ENCODE measurements at regions not wholly inside any gene's neighbourhood (a gene's known extent, or its start where the extent isn't known, plus 50 kb on each side); places are given as distances from the start of the nearest gene placed in this dataset.

- H3K27ac Mint-ChIP-seq = no peak overlapping the region
- no peak overlapping the region for H3K4me3 Mint-ChIP-seq
- no peaks in the 10 kb centered on the region for H3K27me3 Mint-ChIP-seq (ENCODE audit: low read depth)
- H3K36me3 Mint-ChIP-seq = no peaks in the 10 kb centered on the region
- DNase-seq (ENCODE audit: low spot score in 2 of 2, unreplicated experiment in 2 of 2) = no peak
- no peak for TF ChIP-seq CTCF (IDR thresholded peaks at IDR 0.05; ENCODE audit: unreplicated experiment)
- H3K9me3 Mint-ChIP-seq = no peaks in the 10 kb centered on the region
- H3K4me1 Mint-ChIP-seq = peaks cover 32% of the 10 kb centered on the region
Observed at GRCh38 chr3:193983846-193984818, 151.8 kb upstream of the HES1 start.

GRCh38 chr3:193984876-193985275, 151.1 kb upstream of the HES1 start:
- no peak for DNase-seq (ENCODE audit: low spot score in 2 of 2, unreplicated experiment in 2 of 2)
- no peaks in the 10 kb centered on the region for H3K36me3 Mint-ChIP-seq
- no peak overlapping the region for H3K27ac Mint-ChIP-seq
- no peaks in the 10 kb centered on the region for H3K27me3 Mint-ChIP-seq (ENCODE audit: low read depth)
- no peak overlapping the region for H3K4me3 Mint-ChIP-seq
- peaks cover 30% of the 10 kb centered on the region for H3K4me1 Mint-ChIP-seq
- H3K9me3 Mint-ChIP-seq = peaks cover 7% of the 10 kb centered on the region
- TF ChIP-seq CTCF (IDR thresholded peaks at IDR 0.05; ENCODE audit: unreplicated experiment) = no peak

- H3K27me3 Mint-ChIP-seq (ENCODE audit: low read depth) = no peaks in the 10 kb centered on the region
- H3K27ac Mint-ChIP-seq = no peak overlapping the region
- H3K9me3 Mint-ChIP-seq = peaks cover 8% of the 10 kb centered on the region
- peaks cover 21% of the 10 kb centered on the region for H3K4me1 Mint-ChIP-seq
- no peak for TF ChIP-seq CTCF (IDR thresholded peaks at IDR 0.05; ENCODE audit: unreplicated experiment)
- DNase-seq (ENCODE audit: low spot score in 2 of 2, unreplicated experiment in 2 of 2) = no peak
- H3K4me3 Mint-ChIP-seq = no peak overlapping the region
- H3K36me3 Mint-ChIP-seq = no peaks in the 10 kb centered on the region
Observed at GRCh38 chr3:193987186-193987585, 148.8 kb upstream of the HES1 start.

- Mint-ChIP-seq H3K4me3 (no peak overlapping the region), H3K4me1 (peaks cover 14% of the 10 kb centered on the region), H3K9me3 (peaks cover 8% of the 10 kb centered on the region), H3K36me3 (no peaks in the 10 kb centered on the region), H3K27me3 (ENCODE audit: low read depth) (peaks cover 3% of the 10 kb centered on the region), H3K27ac (no peak overlapping the region)
- TF ChIP-seq CTCF (IDR thresholded peaks at IDR 0.05; ENCODE audit: unreplicated experiment) = no peak
- DNase-seq (ENCODE audit: low spot score in 2 of 2, unreplicated experiment in 2 of 2) = no peak
Observed at GRCh38 chr3:193989186-193989585, 146.8 kb upstream of the HES1 start.

GRCh38 chr3:193991666-193992424, 144.1 kb upstream of the HES1 start:
- no peaks in the 10 kb centered on the region for H3K36me3 Mint-ChIP-seq
- H3K9me3 Mint-ChIP-seq = peaks cover 8% of the 10 kb centered on the region
- H3K4me1 Mint-ChIP-seq = peaks cover 22% of the 10 kb centered on the region
- no peak overlapping the region for H3K4me3 Mint-ChIP-seq
- H3K27ac Mint-ChIP-seq = no peak overlapping the region
- peaks cover 7% of the 10 kb centered on the region for H3K27me3 Mint-ChIP-seq (ENCODE audit: low read depth)
- no peak for DNase-seq (ENCODE audit: low spot score in 2 of 2, unreplicated experiment in 2 of 2)
- TF ChIP-seq CTCF (IDR thresholded peaks at IDR 0.05; ENCODE audit: unreplicated experiment) = no peak
